GM19239 (cell line): ENCODE measurements at regions not wholly inside any gene's neighbourhood (a gene's known extent, or its start where the extent isn't known, plus 50 kb on each side); places are given as distances from the start of the nearest gene placed in this dataset.

ENCODE experiments used
- DNase-seq: peaks from one replicate; pipeline ENCODE4 v3.0.0; 2011; ENCODE audit warnings: low spot score; ENCODE audit not compliant: insufficient read length
- FAIRE-seq: peaks from 2 replicates; lab custom pipeline; 2011; peaks lifted over from hg19 to GRCh38; lab: Jason Lieb, UNC

DNA sequence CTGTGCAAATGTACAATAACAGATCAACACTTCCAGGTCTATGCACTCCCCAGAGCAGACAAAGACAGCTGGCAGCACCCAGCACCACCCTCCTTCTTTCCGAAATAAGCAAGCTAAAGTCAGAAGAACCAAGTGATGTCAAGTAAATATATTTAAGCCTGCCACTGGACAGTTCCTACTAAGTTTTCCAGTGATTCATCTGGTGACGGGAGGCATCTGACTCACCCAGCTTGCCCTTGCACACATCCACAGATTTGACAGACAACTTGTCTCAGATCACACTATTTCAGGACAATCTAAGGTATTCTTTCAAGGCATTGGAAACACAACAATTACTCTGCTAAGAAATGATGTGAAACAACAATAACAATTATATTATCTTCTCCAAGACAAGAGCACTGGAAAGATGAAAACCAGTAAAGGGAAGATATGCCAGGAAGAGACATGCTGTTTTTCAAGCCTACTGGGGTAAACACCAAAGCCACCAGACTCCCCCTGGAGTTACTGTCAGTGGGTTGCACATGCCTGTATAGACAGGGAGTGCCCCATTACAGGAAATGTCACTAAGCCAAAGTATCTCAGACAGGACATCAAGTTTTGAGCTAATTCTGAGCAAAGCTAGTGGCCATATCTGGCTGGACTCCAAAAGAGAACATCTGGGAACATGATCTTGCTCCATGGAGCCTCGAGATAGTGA, 287.9 kb upstream of the KLHL29 start:
- DNase-seq: no peak
- FAIRE-seq: no peak

- DNase-seq (no peak), FAIRE-seq (no peak)
Observed at GRCh38 chr2:23100406-23100805, 284.6 kb upstream of the KLHL29 start.

- FAIRE-seq (no peak), DNase-seq (no peak)
Observed at GRCh38 chr2:23106242-23106785, 278.7 kb upstream of the KLHL29 start.

DNA sequence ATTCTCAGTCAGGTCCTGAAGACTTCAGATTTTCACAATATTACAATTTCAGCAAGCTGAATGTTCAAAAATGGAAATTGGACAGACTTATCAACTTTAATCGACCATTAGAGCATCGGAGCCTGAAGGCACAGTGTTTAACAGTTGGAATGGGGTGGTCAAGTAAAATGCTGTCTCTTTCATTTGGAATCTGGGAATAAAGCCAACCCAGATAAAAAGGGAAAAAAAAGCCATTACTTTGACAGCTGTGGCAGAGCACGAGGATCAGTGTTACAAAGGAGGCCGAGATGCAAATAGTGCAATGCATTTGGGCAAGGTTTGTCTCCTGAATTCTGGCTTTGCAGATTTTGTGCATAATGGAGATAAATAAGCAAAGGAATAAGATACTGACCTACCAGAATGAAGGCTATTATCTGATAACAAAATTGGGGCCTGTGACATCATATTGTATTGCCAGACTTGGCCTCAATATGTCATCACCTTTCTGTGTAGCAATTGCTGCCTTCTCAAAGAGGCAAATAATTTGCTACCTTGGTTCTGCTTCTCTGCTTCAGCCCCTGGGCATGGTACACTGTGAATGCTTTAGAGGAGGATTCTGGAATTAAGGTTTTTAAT, 277.5 kb upstream of the KLHL29 start:
- DNase-seq: no peak
- no peak for FAIRE-seq

GRCh38 chr2:23111263-23111662, 273.7 kb upstream of the KLHL29 start:
- DNase-seq (no peak), FAIRE-seq (no peak)

DNA sequence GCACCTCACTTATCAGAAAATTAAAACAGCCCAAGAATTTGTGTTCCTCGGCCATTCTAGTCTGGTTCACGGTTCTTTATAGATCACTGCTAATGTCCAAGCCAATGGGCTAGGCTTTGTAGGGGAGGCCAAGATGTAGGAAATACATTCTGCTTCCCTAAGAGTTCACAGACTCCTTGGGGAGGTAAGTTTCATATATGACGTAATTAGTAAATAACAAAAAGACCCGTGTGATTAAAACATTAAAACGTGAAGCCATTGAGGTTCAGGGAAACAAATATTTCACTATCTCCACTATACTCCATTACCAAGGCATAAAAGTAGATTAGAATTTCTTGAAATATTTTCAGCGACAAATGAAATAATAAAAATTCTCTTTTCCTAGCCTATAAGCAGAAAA, 272.5 kb upstream of the KLHL29 start:
- no peak for DNase-seq
- no peak for FAIRE-seq

GRCh38 chr2:23114299-23114698, 270.7 kb upstream of the KLHL29 start:
- no peak for DNase-seq
- no peak for FAIRE-seq

- DNase-seq (no peak), FAIRE-seq (no peak)
Observed at GRCh38 chr2:23118313-23118712, 266.7 kb upstream of the KLHL29 start.

DNA sequence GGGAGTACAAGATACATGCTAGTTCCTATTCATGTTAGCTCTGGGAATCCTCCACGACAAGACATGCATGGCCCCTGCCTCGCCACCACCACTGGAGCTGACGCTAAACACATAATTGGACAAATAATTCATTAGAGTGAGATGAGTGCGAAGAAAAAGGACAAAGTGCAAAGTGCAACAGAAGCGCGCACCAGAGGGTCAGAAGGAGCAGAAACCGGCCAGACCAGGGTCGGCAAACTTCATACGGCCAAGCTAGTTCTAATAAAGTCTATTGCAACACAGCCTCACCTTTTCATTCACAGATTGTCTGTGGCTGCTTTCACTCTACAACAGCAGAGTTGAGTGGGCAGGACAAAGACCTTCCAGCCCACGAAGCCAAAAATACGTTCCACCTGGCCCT, 266.1 kb upstream of the KLHL29 start:
- DNase-seq: no peak
- no peak for FAIRE-seq

- FAIRE-seq (no peak), DNase-seq (no peak)
Observed at GRCh38 chr2:23120161-23120560, 264.8 kb upstream of the KLHL29 start.

DNA sequence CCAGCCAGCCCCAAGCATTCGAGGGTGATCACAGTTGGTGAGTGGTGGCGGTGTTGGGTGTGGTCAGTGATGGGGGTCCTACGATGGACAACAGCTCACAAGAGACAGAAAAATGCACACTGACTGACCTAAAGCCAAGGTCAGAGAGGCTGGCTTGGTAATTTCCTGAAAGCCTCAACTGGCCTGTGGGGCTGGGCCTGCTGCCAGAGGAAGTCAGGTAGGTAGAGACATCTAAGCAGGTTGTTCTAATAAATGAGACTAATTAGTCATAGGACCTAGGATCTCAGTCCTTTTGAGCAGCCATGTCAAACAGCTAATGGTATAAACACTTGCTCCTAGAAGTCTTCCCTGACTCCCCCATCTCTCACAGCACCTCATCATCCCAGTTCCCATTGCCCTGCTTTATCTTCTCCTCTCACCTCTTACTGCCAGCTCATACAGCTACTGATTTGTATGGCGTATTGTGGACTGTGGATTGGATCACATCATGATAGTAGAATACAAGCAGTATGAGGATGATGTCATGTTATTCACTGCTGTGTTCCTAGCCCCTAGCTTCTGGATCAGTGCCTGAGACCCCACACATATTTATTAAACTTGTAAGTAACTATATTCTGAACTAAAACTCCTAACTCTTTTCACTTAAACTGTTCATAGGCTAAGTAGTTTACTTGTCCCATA, 262.9 kb upstream of the KLHL29 start:
- DNase-seq (no peak), FAIRE-seq (no peak)

- DNase-seq: no peak
- no peak for FAIRE-seq
Observed at GRCh38 chr2:23122681-23123215, 262.2 kb upstream of the KLHL29 start.

GRCh38 chr2:23123686-23124085, 261.3 kb upstream of the KLHL29 start:
- DNase-seq (no peak), FAIRE-seq (no peak)

GRCh38 chr2:23124214-23124750, 260.7 kb upstream of the KLHL29 start:
- FAIRE-seq (no peak), DNase-seq (no peak)

DNA sequence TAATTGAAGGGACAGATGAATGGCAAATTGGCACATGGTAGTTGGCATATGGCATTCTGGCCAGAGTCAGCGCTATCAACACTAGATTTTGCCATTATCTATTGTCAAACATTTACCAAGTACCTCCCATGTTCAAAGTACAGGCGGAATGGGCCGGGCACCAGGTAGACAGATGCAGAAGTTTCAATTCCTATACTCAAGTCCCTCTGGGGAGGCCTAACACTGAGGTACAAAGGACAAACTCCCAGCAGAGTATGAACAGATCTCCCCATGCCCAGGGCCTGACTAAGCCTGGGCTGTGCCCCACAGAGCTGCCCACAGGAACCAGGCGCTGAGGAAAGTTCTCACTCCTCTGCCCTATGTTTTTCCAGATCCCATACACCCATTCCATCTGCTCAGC, 257.5 kb upstream of the KLHL29 start:
- FAIRE-seq (no peak), DNase-seq (no peak)

- DNase-seq (no peak), FAIRE-seq (no peak)
Observed at GRCh38 chr2:23128684-23129292, 256.2 kb upstream of the KLHL29 start.

DNA sequence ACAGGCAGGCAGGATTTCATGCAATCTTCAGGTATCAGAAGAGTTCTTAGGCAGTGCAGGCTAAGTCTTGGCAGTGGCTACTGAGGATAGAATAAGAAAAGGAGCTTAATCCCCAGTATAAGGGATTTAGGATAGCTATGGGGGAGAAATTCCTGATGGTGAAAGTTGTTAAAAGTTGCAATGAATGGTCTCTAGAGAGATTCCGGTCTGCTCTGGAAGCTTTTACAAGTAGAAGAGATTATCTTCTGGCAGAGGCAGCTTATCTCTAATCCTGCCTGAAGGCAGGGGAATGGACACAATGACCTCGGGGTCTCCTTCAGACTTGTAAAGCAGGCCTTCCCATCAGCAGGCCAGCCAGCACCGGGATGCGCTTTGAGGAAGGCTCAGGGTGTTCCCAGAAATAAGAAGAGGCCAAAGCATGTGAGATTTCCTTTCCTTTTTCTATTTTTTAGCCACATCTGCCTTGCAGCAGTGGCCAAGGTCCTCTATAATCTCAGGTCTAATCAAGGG, 253.9 kb upstream of the KLHL29 start:
- no peak for FAIRE-seq
- no peak for DNase-seq

GRCh38 chr2:23132000-23132399, 253.0 kb upstream of the KLHL29 start:
- FAIRE-seq (no peak), DNase-seq (no peak)

GRCh38 chr2:23132823-23133595, 252.0 kb upstream of the KLHL29 start:
- FAIRE-seq: no peak

More at GRCh38 chr2:23132823-23133595, 252.0 kb upstream of the KLHL29 start:
- no peak for DNase-seq
